ENCODE measurements at regions not wholly inside any gene's neighbourhood (a gene's known extent, or its start where the extent isn't known, plus 50 kb on each side); places are given as distances from the start of the nearest gene placed in this dataset.
A peak's percentile ranks its signal among the peaks of the same experiment; 100 is the strongest.
"Not testable (repeated sequence)": the region's sequence is repeated elsewhere in the genome, so short reads cannot be mapped to it uniquely, and the experiment has no call there.

DNA sequence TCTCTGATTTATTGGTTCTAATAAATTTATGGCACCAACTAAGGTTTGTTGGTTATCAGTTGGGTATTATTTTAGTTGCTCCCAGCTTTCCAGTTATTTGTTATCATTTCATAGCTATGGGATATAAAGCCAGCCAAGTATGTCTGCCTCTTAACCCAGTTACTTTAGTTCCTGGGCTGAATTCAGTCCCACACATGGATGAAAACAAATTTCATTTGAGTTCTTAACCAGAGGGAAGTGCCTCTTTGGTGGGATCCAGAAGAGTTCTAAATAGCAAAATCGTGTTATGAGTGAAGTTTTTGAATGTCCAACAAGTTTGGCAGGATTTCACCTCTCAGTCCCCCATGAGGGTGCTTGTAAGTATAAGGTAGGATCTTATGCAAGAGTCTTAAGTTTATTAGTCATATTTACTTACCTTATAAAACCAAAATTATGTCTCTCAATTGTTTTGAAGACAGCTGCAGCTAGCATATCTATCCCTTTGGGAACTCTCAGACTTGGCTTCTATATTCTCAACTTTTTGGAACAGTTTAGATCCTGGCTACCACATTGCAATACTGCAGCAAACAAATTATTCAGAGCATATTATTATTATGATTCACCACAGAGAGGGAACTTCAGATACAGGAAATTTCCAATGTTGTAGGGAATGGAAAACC lies 683.6 kb downstream of the BCKDHB start:
- DNase-seq = peak; percentile 9
- peak overlapping the region; percentile 49 for H3K4me3 Mint-ChIP-seq
- H3K27ac Mint-ChIP-seq = peak overlapping the region; percentile 46
- H3K27me3 Mint-ChIP-seq (ENCODE audit: insufficient read depth) = no peaks in the 10 kb centered on the region
- no peaks in the 10 kb centered on the region for H3K36me3 Mint-ChIP-seq (ENCODE audit: low read depth)
- no peaks in the 10 kb centered on the region; the same call in 1 of the 2 replicates for H3K9me3 Mint-ChIP-seq
- TF ChIP-seq, protein P1, sequence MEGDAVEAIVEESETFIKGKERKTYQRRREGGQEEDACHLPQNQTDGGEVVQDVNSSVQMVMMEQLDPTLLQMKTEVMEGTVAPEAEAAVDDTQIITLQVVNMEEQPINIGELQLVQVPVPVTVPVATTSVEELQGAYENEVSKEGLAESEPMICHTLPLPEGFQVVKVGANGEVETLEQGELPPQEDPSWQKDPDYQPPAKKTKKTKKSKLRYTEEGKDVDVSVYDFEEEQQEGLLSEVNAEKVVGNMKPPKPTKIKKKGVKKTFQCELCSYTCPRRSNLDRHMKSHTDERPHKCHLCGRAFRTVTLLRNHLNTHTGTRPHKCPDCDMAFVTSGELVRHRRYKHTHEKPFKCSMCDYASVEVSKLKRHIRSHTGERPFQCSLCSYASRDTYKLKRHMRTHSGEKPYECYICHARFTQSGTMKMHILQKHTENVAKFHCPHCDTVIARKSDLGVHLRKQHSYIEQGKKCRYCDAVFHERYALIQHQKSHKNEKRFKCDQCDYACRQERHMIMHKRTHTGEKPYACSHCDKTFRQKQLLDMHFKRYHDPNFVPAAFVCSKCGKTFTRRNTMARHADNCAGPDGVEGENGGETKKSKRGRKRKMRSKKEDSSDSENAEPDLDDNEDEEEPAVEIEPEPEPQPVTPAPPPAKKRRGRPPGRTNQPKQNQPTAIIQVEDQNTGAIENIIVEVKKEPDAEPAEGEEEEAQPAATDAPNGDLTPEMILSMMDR (IDR thresholded peaks at IDR 0.05) = no peak
- H3K4me1 Mint-ChIP-seq (ENCODE audit: low read depth) = peaks cover 25% of the 10 kb centered on the region

DNA sequence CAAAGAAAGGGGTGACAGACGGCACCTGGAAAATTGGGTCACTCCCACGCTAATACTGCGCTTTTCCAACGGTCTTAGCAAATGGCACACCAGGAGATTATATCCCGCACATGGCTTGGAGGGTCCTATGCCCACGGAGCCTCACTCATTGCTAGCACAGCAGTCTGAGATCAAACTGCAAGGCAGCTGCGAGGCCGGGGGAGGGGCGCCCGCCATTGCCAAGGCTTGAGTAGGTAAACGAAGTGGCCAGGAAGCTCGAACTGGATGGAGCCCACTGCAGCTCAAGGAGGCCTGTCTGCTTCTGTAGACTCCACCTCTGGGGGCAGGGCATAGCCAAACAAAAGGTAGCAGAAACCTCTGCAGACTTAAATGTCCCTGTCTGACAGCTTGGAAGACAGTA lies 676.8 kb downstream of the BCKDHB start:
- not testable (repeated sequence) for H3K36me3 Mint-ChIP-seq (ENCODE audit: low read depth); H3K27me3 Mint-ChIP-seq (ENCODE audit: insufficient read depth); H3K4me1 Mint-ChIP-seq (ENCODE audit: low read depth); H3K4me3 Mint-ChIP-seq; H3K27ac Mint-ChIP-seq; H3K9me3 Mint-ChIP-seq; DNase-seq

DNA sequence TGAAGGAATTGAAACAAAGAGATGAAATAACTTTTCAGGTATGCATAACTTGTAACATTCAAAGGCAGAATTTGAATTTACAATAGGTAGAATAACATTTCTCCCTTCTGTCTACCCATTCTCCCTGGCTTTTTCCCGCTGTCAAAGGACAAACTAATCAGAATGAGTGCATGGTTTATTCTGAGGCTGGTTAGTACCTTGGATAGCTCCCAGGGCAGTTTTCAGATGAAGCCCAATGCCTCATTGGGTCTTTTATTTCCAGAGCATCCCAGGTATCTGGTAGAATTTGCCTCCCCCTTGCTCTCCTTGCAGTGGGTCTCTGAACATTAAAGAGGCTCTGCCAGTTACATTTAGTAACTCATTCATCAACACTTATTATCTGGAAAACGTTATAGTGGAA lies 665.5 kb downstream of the BCKDHB start:
- H3K27ac Mint-ChIP-seq = no peak overlapping the region
- DNase-seq = peak; percentile 26

DNA sequence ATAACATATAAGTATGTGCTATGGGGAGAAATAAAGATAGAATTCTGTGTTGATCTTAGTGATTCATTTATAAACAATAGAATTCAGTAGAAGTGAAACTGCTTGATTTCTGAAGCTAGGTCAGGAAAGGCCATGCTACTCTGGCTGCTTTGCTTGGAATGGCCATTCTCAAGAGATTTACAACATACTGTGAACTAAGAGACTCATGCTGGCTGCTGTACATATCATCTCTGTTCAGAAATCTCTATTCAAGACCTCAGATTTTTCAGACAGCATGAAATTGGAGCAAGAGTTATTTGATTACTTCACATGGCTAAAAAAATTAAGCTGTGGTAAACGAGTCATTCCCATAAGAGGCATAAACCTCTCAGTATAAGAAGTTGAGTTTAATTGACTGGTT lies 662.6 kb downstream of the BCKDHB start:
- Mint-ChIP-seq H3K4me3 (no peak overlapping the region), H3K9me3 (peaks cover 7% of the 10 kb centered on the region; the same call in 1 of the 2 replicates), H3K36me3 (ENCODE audit: low read depth) (peaks cover 9% of the 10 kb centered on the region), H3K4me1 (ENCODE audit: low read depth) (peaks cover 36% of the 10 kb centered on the region), H3K27me3 (ENCODE audit: insufficient read depth) (no peaks in the 10 kb centered on the region), H3K27ac (peak overlapping the region; percentile 63)
- TF ChIP-seq, protein P1 (IDR thresholded peaks at IDR 0.05) = no peak
- DNase-seq = peak; percentile 57

More for the DNA sequence above, 665.5 kb downstream of the BCKDHB start:
- H3K36me3 Mint-ChIP-seq (ENCODE audit: low read depth) = peaks cover 9% of the 10 kb centered on the region
- TF ChIP-seq, protein P1 (IDR thresholded peaks at IDR 0.05) = no peak
- peaks cover 26% of the 10 kb centered on the region for H3K4me1 Mint-ChIP-seq (ENCODE audit: low read depth)
- H3K27me3 Mint-ChIP-seq (ENCODE audit: insufficient read depth) = no peaks in the 10 kb centered on the region
- H3K4me3 Mint-ChIP-seq = no peak overlapping the region
- H3K9me3 Mint-ChIP-seq = peaks cover 7% of the 10 kb centered on the region; the same call in 1 of the 2 replicates

DNA sequence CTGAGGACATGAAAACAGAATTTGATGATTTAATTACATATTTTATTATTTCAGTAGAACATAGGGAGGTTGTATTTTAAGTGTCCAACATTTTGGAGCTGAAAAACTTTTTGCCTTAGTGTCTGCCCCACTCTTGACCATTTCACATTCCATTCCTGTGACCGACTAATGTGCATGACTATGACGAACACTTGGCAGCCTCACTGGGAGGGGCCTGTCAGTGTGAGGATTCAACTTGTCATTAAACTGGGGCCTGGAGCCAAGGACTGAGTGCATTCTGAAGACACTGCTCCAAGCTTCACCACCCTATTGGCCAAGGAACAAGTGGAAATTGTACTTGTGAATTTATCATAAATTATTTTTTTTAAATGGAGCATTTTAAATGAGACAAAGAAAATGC lies 661.3 kb downstream of the BCKDHB start:
- peak; percentile 80 for DNase-seq
- no peaks in the 10 kb centered on the region for H3K27me3 Mint-ChIP-seq (ENCODE audit: insufficient read depth)
- H3K36me3 Mint-ChIP-seq (ENCODE audit: low read depth) = peaks cover 9% of the 10 kb centered on the region
- H3K4me3 Mint-ChIP-seq = no peak overlapping the region
- TF ChIP-seq, protein P1 (IDR thresholded peaks at IDR 0.05) = no peak
- peak overlapping the region; percentile 64 for H3K27ac Mint-ChIP-seq
- peaks cover 7% of the 10 kb centered on the region; the same call in 1 of the 2 replicates for H3K9me3 Mint-ChIP-seq
- peaks cover 36% of the 10 kb centered on the region for H3K4me1 Mint-ChIP-seq (ENCODE audit: low read depth)

DNA sequence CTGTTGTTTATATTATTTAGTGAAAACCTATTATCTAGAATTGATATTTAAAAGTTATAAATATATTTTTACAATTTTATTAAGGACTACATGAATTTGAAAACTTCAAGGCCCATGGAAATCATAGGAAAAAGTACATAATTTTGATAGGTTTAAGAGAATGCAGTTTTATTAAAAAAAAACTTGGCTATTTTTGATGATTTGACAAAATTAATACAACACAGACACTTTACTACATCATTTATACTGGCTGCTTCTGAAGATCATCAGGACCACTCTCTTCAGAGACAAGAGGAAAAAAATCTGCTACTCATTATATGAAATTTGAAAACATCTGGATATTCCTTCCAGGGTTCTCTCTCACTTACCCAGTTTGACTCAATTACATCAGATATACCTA lies 637.7 kb downstream of the BCKDHB start:
- H3K27me3 Mint-ChIP-seq (ENCODE audit: insufficient read depth) = no peaks in the 10 kb centered on the region; the same call in 1 of the 2 replicates
- no peak for DNase-seq
- H3K36me3 Mint-ChIP-seq (ENCODE audit: low read depth) = peaks cover 13% of the 10 kb centered on the region; the same call in 1 of the 2 replicates
- H3K9me3 Mint-ChIP-seq = peaks cover 13% of the 10 kb centered on the region
- TF ChIP-seq, protein P1 (IDR thresholded peaks at IDR 0.05) = no peak
- H3K27ac Mint-ChIP-seq = no peak overlapping the region
- no peaks in the 10 kb centered on the region for H3K4me1 Mint-ChIP-seq (ENCODE audit: low read depth)
- H3K4me3 Mint-ChIP-seq = no peak overlapping the region
